GM12872 (cell line): ENCODE measurements at regions not wholly inside any gene's neighbourhood (a gene's known extent, or its start where the extent isn't known, plus 50 kb on each side); places are given as distances from the start of the nearest gene placed in this dataset.
A peak's percentile ranks its signal among the peaks of the same experiment; 100 is the strongest.

Experiments used
- TF ChIP-seq, protein P1 (sequence below): IDR thresholded peaks from 3 replicates; pipeline ENCODE4 v1.5.1; 2011; ENCODE audit warnings: low read depth, mild to moderate bottlenecking, low read length, moderate library complexity; ENCODE audit not compliant: insufficient read depth

DNA sequence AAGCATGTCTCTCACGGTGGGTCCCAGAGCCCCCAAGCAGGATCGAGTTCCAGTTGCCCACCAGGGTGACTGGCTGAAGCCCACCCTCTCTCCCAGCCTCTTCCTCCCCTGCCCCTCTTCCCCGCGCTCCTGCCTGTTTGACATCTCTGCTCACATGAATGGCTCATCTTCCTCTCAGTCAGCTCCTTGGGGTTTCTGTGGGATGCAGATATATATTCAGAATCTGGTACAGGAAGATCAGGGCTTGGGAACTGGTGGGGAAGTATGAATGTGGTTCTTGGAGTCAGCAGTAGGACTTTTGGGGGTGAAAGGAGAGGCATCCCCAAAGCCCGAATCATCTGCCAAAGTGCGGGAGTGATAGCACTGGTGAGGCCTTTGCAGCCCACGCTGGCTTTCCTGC is 158.9 kb upstream of the CIBAR2 start:
- TF ChIP-seq, protein P1, sequence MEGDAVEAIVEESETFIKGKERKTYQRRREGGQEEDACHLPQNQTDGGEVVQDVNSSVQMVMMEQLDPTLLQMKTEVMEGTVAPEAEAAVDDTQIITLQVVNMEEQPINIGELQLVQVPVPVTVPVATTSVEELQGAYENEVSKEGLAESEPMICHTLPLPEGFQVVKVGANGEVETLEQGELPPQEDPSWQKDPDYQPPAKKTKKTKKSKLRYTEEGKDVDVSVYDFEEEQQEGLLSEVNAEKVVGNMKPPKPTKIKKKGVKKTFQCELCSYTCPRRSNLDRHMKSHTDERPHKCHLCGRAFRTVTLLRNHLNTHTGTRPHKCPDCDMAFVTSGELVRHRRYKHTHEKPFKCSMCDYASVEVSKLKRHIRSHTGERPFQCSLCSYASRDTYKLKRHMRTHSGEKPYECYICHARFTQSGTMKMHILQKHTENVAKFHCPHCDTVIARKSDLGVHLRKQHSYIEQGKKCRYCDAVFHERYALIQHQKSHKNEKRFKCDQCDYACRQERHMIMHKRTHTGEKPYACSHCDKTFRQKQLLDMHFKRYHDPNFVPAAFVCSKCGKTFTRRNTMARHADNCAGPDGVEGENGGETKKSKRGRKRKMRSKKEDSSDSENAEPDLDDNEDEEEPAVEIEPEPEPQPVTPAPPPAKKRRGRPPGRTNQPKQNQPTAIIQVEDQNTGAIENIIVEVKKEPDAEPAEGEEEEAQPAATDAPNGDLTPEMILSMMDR: no peak

DNA sequence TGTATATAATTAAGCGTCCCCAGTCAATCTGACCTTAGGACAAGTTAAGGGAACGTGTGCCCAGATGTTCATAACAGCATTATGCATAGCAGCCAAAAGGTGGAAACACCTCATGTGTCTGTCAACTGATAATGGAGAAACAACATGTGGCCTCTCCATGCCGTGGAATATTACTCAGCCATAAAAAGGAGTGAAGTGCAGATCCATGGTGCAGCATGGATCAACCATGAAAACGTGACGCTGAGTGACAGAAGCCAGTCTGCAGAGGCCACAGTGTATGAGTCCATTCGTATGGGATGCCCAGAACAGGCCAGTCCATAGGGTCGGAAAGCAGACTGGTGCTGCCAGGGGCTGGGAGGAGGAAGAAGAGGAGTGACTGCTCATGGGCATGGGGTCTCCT is 161.0 kb upstream of the CIBAR2 start:
- TF ChIP-seq, protein P1: no peak

DNA sequence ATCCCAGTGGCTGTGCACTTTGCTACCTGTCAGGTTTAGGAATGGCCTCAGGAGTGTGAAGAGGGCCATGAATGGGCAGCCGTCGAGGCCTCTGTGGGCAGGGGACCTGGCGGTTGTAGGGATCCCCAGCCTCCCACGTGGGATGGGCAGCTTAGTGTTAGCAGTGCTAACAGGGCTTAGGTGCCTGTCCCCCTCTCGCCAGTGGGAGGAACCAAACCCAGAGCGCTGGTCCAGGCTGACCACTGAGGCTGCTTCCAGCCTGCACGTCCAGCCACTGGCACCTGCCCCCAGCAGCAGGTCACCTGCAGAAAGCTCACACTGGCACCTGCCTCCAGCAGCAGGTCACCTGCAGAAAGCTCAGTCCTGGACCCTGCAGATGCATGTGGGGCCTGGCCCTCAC is 162.2 kb upstream of the CIBAR2 start:
- TF ChIP-seq, protein P1: no peak

DNA sequence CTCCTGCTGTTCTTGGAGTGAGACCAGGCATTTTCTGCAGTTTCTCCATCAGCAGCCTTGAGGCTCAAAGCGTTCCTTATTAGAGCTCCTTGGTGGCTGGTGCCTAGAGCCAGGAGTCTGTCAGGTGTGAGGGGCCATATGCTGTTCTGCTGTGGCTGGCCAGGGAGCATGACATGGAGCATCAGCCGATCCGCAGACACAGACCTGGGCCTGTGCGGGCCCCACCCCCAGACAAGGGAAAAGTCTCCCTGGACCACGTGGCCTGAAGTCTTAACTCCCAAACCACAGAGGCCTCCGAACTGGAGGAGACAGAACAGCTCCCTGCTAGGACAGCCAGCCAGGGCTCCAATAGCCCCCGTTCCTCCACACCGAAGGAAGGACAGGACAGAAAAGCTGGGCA is 162.7 kb upstream of the CIBAR2 start:
- TF ChIP-seq, protein P1: no peak

DNA sequence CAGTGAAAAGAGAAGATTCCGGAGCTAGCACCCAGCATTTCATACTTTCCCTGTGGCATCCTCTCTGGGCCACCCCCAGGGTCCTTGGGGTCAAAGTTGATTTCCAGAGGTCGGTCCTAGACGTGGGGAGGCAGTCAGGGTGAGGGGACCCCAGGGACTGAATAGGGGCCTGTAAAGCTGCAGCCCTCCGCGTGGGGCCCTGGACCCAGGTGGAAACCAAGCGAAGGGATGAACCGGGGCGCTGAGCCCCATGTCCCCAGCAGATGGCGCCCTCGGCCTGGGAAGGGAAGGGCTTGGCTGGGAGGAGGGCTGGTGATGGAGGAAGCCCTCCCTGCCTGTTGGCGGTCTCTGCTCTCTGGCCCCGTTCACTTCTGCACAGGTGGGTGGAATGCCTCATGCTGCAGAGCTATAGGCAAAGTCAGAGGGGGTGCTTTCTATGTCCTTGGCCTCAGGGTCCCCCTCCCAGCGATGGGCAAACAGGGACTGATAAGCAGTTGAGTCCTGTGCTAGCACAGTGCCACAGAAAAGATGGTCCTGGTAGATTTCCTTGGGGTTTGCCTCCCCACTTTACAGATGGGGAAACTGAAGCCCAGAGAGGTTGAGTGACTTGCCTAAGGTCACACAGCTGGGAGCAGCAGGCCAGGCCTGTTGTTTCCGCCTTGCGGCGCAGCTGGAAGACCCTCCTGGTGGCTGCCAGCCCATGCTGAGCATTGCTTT is 163.4 kb upstream of the CIBAR2 start:
- TF ChIP-seq, protein P1: peak; percentile 96

DNA sequence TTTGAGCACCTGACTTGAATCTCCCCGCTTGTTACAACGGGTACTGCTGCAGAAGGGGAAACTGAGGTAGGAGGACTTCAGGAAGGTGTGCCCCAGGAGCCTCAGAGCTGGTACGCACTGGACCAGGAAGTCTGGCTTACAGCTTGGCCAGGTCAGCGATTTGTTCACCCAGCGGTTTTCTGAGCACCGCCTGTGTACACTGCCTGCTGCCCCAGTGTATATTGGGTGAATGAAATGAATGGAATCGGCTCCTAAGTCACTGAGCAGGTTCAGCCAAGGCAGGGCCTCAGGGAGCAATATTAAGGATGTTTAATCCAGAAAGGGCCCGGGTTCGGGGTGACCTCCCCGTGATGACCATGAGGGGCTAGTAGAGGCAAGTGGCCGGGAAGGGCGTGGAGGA is 164.0 kb upstream of the CIBAR2 start:
- TF ChIP-seq, protein P1: no peak

DNA sequence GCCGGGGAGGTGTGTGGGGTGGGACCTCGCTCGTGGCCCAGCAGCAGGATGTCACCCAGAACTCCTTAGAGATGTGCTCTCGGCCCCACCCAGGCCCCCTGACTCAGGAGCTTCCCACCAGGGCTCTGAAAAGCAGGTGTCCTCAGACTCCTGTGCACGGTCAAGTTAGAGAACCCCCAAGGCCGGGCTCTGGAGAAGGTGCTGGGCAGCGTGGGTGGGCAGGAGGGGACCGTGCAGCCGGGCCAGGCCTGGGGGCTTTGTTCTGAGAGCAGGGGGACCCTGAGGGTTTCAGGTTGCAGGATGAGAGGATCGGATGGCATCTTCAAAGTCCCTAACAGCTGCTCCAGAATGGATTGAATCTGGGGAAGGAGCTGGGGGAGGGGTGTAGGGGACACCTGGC is 164.4 kb upstream of the CIBAR2 start:
- TF ChIP-seq, protein P1: no peak
